Fibroblast of mammary gland (primary cell): ENCODE measurements at regions not wholly inside any gene's neighbourhood (a gene's known extent, or its start where the extent isn't known, plus 50 kb on each side); places are given as distances from the start of the nearest gene placed in this dataset.

ENCODE experiments used
- DNase-seq: peaks from one replicate; pipeline ENCODE4 v3.0.0-alpha.2; 2010; ENCODE audit warnings: low read depth
- H3K4me3 ChIP-seq: 2 replicates; pipeline ENCODE4 v1.5.1; 2011; ENCODE audit warnings: low read depth, mild to moderate bottlenecking, low read length, moderate library complexity; ENCODE audit not compliant: control insufficient read depth
- CTCF ChIP-seq: conservative IDR thresholded peaks from 2 replicates; pipeline ENCODE4 v1.5.1; 2011; ENCODE audit warnings: low read depth, low read length, inconsistent platforms; ENCODE audit not compliant: control insufficient read depth, insufficient read depth

GRCh38 chr6:91606148-91606901, 1019.5 kb upstream of the MAP3K7 start:
- no peak for TF ChIP-seq CTCF
- H3K4me3 ChIP-seq: no peak overlapping the region
- DNase-seq: no peak

- DNase-seq: no peak
- no peak overlapping the region for H3K4me3 ChIP-seq
- TF ChIP-seq CTCF: no peak
Observed at GRCh38 chr6:91600561-91600960, 1013.7 kb upstream of the MAP3K7 start.

- H3K4me3 ChIP-seq: no peak overlapping the region
- TF ChIP-seq CTCF: no peak
- no peak for DNase-seq
Observed at GRCh38 chr6:91590191-91590590, 1003.3 kb upstream of the MAP3K7 start.

- H3K4me3 ChIP-seq: no peak overlapping the region
- DNase-seq: no peak
- TF ChIP-seq CTCF: no peak
Observed at GRCh38 chr6:91580635-91581034, 993.8 kb upstream of the MAP3K7 start.

- TF ChIP-seq CTCF: no peak
- H3K4me3 ChIP-seq: no peak overlapping the region
- DNase-seq: no peak
Observed at GRCh38 chr6:91575032-91575431, 988.2 kb upstream of the MAP3K7 start.

- DNase-seq: no peak
- no peak for TF ChIP-seq CTCF
- H3K4me3 ChIP-seq: no peak overlapping the region
Observed at GRCh38 chr6:91573826-91574416, 987.0 kb upstream of the MAP3K7 start.

GRCh38 chr6:91572878-91573277, 986.0 kb upstream of the MAP3K7 start:
- no peak for TF ChIP-seq CTCF
- no peak for DNase-seq
- no peak overlapping the region for H3K4me3 ChIP-seq
